H9 (cell line): ENCODE measurements at regions not wholly inside any gene's neighbourhood (a gene's known extent, or its start where the extent isn't known, plus 50 kb on each side); places are given as distances from the start of the nearest gene placed in this dataset.

Source experiments
- DNase-seq: peaks from one replicate; pipeline ENCODE4 v3.0.0-alpha.2; 2017
- H2AFZ ChIP-seq: one replicate; pipeline ENCODE4 v1.6.1; 2013; ENCODE audit warnings: mild to moderate bottlenecking, low read length, control low read depth, moderate library complexity
- H2AK5ac ChIP-seq: 2 replicates; pipeline ENCODE4 v1.6.1; 2013; ENCODE audit warnings: low read length, control low read depth, mixed read lengths; ENCODE audit not compliant: insufficient read length
- H2BK120ac ChIP-seq: one replicate; pipeline ENCODE4 v1.6.1; 2013; ENCODE audit warnings: low read depth, mild to moderate bottlenecking, low read length, control low read depth, inconsistent platforms; ENCODE audit not compliant: poor library complexity, severe bottlenecking
- H2BK12ac ChIP-seq: 2 replicates; pipeline ENCODE4 v1.6.1; 2013; ENCODE audit warnings: low read length, control low read depth, mixed read lengths, low read depth; ENCODE audit not compliant: insufficient read length
- H2BK15ac ChIP-seq: 2 replicates; pipeline ENCODE4 v1.6.1; 2013; ENCODE audit warnings: low read depth, low read length, control low read depth
- H2BK20ac ChIP-seq: one replicate; pipeline ENCODE4 v1.6.1; 2013; ENCODE audit warnings: low read depth, mild to moderate bottlenecking, low read length, control low read depth, inconsistent platforms; ENCODE audit not compliant: poor library complexity, severe bottlenecking
- H2BK5ac ChIP-seq: 2 replicates; pipeline ENCODE4 v1.6.1; 2013; ENCODE audit warnings: low read length, control low read depth, mixed read lengths; ENCODE audit not compliant: insufficient read length
- H3K14ac ChIP-seq: 2 replicates; pipeline ENCODE4 v1.6.1; 2013; ENCODE audit warnings: low read length, control low read depth; ENCODE audit not compliant: insufficient read depth
- H3K18ac ChIP-seq: 2 replicates; pipeline ENCODE4 v1.6.1; 2013; ENCODE audit warnings: low read depth, mild to moderate bottlenecking, mixed read lengths, low read length, control low read depth; ENCODE audit not compliant: insufficient read length
- H3K23ac ChIP-seq: 2 replicates; pipeline ENCODE4 v1.6.1; 2013; ENCODE audit warnings: low read length, control low read depth, mixed read lengths, low read depth; ENCODE audit not compliant: insufficient read length
- H3K23me2 ChIP-seq: 2 replicates; pipeline ENCODE4 v1.6.1; 2013; ENCODE audit warnings: low read depth, mild to moderate bottlenecking, mixed read lengths, low read length, control low read depth; ENCODE audit not compliant: insufficient read length, poor library complexity, severe bottlenecking
- H3K27ac ChIP-seq: 2 replicates; pipeline ENCODE4 v1.5.1; 2013; ENCODE audit warnings: low read length, control low read depth, mixed read lengths, low read depth; ENCODE audit not compliant: insufficient read length
- H3K27me3 ChIP-seq: 2 replicates; pipeline ENCODE4 v1.6.1; 2013; ENCODE audit warnings: low read length, control low read depth, inconsistent platforms; ENCODE audit not compliant: insufficient read depth
- H3K4ac ChIP-seq: 2 replicates; pipeline ENCODE4 v1.6.1; 2013; ENCODE audit warnings: low read depth, mild to moderate bottlenecking, control low read depth, inconsistent platforms, low read length, moderate library complexity
- H3K4me1 ChIP-seq: 2 replicates; pipeline ENCODE4 v1.6.1; 2013; ENCODE audit warnings: low read length, control low read depth, inconsistent platforms; ENCODE audit not compliant: insufficient read depth
- H3K4me2 ChIP-seq: 2 replicates; pipeline ENCODE4 v1.6.1; 2013; ENCODE audit warnings: low read length, control low read depth, mixed read lengths; ENCODE audit not compliant: insufficient read length, insufficient read depth
- H3K56ac ChIP-seq: 2 replicates; pipeline ENCODE4 v1.6.1; 2013; ENCODE audit warnings: low read depth, mild to moderate bottlenecking, mixed read lengths, low read length, control low read depth; ENCODE audit not compliant: insufficient read length
- H3K79me1 ChIP-seq: 2 replicates; pipeline ENCODE4 v1.6.1; 2013; ENCODE audit warnings: low read depth, mild to moderate bottlenecking, moderate library complexity, low read length, control low read depth, inconsistent platforms; ENCODE audit not compliant: insufficient read depth, poor library complexity, severe bottlenecking
- H3K79me2 ChIP-seq: 2 replicates; pipeline ENCODE4 v1.6.1; 2013; ENCODE audit warnings: low read length, control low read depth, inconsistent platforms; ENCODE audit not compliant: insufficient read depth
- H3K9ac ChIP-seq: 2 replicates; pipeline ENCODE4 v1.6.1; 2013; ENCODE audit warnings: low read length, control low read depth, mixed read lengths; ENCODE audit not compliant: insufficient read length; ENCODE audit errors: extremely low read depth
- H3K9me3 ChIP-seq: one replicate; pipeline ENCODE4 v1.6.1; 2013; ENCODE audit warnings: low read depth, low read length, inconsistent platforms; ENCODE audit not compliant: control insufficient read depth
- H3T11ph ChIP-seq: one replicate; pipeline ENCODE4 v1.6.1; 2013; ENCODE audit warnings: mild to moderate bottlenecking, low read length, control low read depth, inconsistent platforms
- H4K20me1 ChIP-seq: one replicate; pipeline ENCODE4 v1.6.1; 2013; ENCODE audit not compliant: control insufficient read depth, insufficient read length, insufficient read depth
- H4K5ac ChIP-seq: 2 replicates; pipeline ENCODE4 v1.6.1; 2013; ENCODE audit warnings: low read depth, mild to moderate bottlenecking, mixed read lengths, low read length, control low read depth; ENCODE audit not compliant: insufficient read length
- H4K8ac ChIP-seq: replicated peaks from 2 replicates; pipeline ENCODE4 v1.6.1; 2013; ENCODE audit warnings: low read length, control low read depth, mixed read lengths, low read depth; ENCODE audit not compliant: insufficient read length
- H4K91ac ChIP-seq: 2 replicates; pipeline ENCODE4 v1.6.1; 2013; ENCODE audit warnings: low read depth, mild to moderate bottlenecking, moderate library complexity, mixed read lengths, low read length, control low read depth; ENCODE audit not compliant: insufficient read length
- H3K27ac Mint-ChIP-seq, 3 experiments: 2 replicates in 2 of 3; 3 replicates in 1 of 3; pipeline ENCODE4 v1.8.0; 2020 to 2021; ENCODE audit warnings: mixed read lengths in 3 of 3, mild to moderate bottlenecking in 1 of 3, moderate library complexity in 1 of 3
- H3K27me3 Mint-ChIP-seq: 2 replicates; pipeline ENCODE4 v1.8.0; 2021; ENCODE audit warnings: low read depth, mild to moderate bottlenecking, moderate library complexity, mixed read lengths
- H3K36me3 Mint-ChIP-seq, 3 experiments: 2 replicates in 2 of 3; 3 replicates in 1 of 3; pipeline ENCODE4 v1.8.0; 2020 to 2021; ENCODE audit warnings: low read depth in 3 of 3, mixed read lengths in 3 of 3; ENCODE audit not compliant: insufficient read depth in 1 of 3
- H3K4me1 Mint-ChIP-seq, 2 experiments: 2 replicates each; pipeline ENCODE4 v1.8.0; 2020; ENCODE audit warnings: mixed read lengths in 2 of 2
- H3K4me3 Mint-ChIP-seq, 2 experiments: 2 replicates in 1 of 2; 3 replicates in 1 of 2; pipeline ENCODE4 v1.8.0; 2020 to 2021; ENCODE audit warnings: mild to moderate bottlenecking in 2 of 2, mixed read lengths in 2 of 2, moderate library complexity in 1 of 2
- H3K9me3 Mint-ChIP-seq, 2 experiments: 2 replicates in 1 of 2; 3 replicates in 1 of 2; pipeline ENCODE4 v1.8.0; 2020; ENCODE audit warnings: mild to moderate bottlenecking in 2 of 2, mixed read lengths in 2 of 2, moderate library complexity in 1 of 2
- CTCF ChIP-seq: fragments of 200-600 bp; sonication (generic); conservative IDR thresholded peaks from 3 replicates; pipeline ENCODE4 v1.8.0; 2021; ENCODE audit warnings: antibody characterized with exemption, mild to moderate bottlenecking
- WGBS: extraction: QIAGEN DNeasy Blood & Tissue Kit; methylation state at CpG from one replicate; pipeline ENCODE4 v1.1.7; 2013; ENCODE audit warnings: missing lambda C conversion rate, low lambda C conversion rate, mixed read lengths; ENCODE audit not compliant: insufficient read length; ENCODE audit errors: extremely low coverage; 5-methylcytosine and 5-hydroxymethylcytosine counted together

GRCh38 chr14:82667501-82667900 lies 1133.8 kb upstream of the SEL1L start:
- TF ChIP-seq CTCF, result no peak
- no peak overlapping the region for H3K27ac Mint-ChIP-seq

More at GRCh38 chr14:82667501-82667900, 1133.8 kb upstream of the SEL1L start:
- no CpG with 5 or more reads among the region's 4 CpGs for WGBS
- Histone ChIP-seq H3K23me2 (no peaks in the 10 kb centered on the region), H3K14ac (no peak overlapping the region), H3K56ac (no peak overlapping the region), H3K9ac (no peak overlapping the region), H3K27me3 (no peaks in the 10 kb centered on the region), H3K4ac (no peak overlapping the region), H3K27ac (no peak overlapping the region), H3K4me1 (no peaks in the 10 kb centered on the region), H3K9me3 (no peaks in the 10 kb centered on the region), H2BK120ac (no peak overlapping the region), H4K91ac (no peak overlapping the region), H4K8ac (no peak overlapping the region), H2BK20ac (no peak overlapping the region), H3K18ac (no peak overlapping the region), H2BK5ac (no peak overlapping the region), H3T11ph (no peak overlapping the region), H3K4me2 (no peak overlapping the region), H3K79me2 (no peaks in the 10 kb centered on the region), H2BK15ac (no peak overlapping the region), H3K79me1 (no peaks in the 10 kb centered on the region), H2BK12ac (no peak overlapping the region), H4K20me1 (no peaks in the 10 kb centered on the region), H2AFZ (no peak overlapping the region), H2AK5ac (no peak overlapping the region), H4K5ac (no peak overlapping the region), H3K23ac (no peak overlapping the region)
- DNase-seq, result no peak
- no peaks in the 10 kb centered on the region for H3K9me3 Mint-ChIP-seq
- no peaks in the 10 kb centered on the region for H3K36me3 Mint-ChIP-seq
- H3K27me3 Mint-ChIP-seq, result no peaks in the 10 kb centered on the region
- H3K4me1 Mint-ChIP-seq, result no peaks in the 10 kb centered on the region
- H3K4me3 Mint-ChIP-seq, result no peak overlapping the region
